Mucosa of gallbladder (tissue), 1 donor: ENCODE measurements at regions not wholly inside any gene's neighbourhood (a gene's known extent, or its start where the extent isn't known, plus 50 kb on each side); places are given as distances from the start of the nearest gene placed in this dataset.
"Not testable (repeated sequence)": the region's sequence is repeated elsewhere in the genome, so short reads cannot be mapped to it uniquely, and the experiment has no call there.

Experiments used
- DNase-seq: peaks from one replicate; pipeline ENCODE4 v3.0.0-alpha.2; 2020; ENCODE audit warnings: low spot score
- donor health status: DM: no; HTN: no; CAD: no.

DNA sequence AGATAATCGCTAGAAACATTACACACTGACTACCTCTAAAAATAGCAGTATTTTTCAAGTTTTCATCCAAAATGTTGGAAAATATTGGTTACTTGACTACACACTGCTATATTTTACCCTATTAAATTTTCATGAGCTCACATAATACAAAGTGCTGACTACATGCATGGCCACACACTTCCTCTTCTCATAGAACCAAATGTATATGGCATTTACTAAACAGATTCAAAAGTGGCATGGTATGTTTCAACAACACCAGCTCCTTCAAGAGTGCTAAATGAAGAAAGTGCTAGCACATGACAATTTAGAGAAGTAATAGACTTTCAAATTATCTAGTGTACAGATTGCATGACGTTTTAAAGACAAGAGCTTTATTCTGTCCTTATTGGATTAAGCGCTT, 780.4 kb upstream of the SLITRK6 start:
- DNase-seq: no peak

DNA sequence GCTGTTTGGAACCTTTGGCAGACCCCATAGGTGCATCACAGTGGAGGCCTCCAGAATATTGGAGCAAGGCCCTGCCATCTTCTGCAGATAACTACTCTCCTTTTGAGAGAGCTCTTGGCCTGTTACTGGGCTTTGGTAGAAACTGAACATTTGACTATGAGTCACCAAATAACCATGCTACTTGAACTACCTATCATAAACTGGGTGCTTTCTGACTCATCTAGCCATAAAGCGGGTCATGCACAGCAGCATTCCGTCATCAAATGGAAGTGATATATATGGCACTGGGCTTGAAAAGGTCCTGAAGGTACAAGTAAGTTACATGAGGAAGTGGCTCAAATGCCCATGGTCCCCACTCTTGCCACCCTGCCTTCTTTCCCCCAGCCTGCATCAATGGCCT, 782.5 kb upstream of the SLITRK6 start:
- no peak for DNase-seq

- no peak for DNase-seq
Measured at GRCh38 chr13:86584301-86584700, 785.1 kb upstream of the SLITRK6 start.

DNA sequence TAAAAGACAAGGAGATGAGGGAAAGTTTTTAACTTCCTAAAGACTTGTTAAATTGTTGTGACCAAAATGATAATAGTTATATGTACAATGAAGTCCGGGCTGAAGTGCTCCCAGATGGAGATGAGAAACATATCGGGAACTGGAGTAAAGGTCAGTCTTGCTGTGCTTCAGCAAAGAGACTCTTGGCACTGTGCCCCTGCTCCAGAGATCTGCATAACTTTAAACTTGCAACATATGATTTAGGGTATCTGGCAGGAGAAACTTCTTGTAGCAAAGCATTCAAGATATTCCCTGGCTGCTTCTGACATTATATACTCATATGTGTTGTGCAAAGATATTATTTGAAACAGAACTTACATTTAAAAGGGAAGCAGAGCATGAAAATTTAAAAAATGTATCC, 786.6 kb upstream of the SLITRK6 start:
- peak; percentile 18 for DNase-seq

DNA sequence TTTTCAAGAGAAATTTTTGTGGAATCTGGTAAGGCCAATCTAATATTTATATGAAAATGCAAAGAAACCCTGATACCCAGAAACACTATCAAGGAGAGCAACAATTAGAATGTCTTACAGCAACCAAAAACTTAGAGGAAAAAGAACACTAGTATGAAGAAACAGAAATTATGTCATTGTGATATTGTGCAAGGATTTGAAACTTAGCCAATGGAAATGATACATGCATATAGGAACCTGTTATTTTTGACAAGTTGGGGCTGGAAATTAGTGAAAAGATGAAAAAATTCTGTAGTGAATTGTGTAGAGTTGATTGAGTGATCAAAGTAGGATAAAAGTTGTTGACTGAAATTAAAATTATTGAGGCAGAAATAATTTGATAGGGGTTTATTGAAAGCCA, 792.6 kb upstream of the SLITRK6 start:
- DNase-seq: no peak

DNA sequence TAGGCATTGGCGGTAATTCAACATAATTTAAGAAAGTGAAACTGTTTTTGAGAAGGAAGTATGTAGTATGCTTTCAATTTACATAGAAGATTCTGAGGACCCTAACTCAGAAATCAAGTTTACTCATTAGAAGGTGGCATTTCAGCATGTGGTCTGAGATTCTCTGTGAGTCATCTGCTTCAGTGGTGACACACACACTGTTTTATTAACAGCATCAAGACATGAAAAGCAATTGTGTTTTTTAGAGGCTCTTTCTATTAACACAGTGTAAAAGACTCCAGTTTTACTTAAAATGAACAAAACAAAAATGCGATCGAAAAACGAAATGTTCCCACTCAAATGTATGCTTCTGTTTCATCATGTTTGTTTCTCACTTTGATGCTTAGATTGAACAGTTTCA, 802.1 kb upstream of the SLITRK6 start:
- DNase-seq: no peak

- no peak for DNase-seq
Measured at GRCh38 chr13:86606264-86606663, 807.0 kb upstream of the SLITRK6 start.

DNA sequence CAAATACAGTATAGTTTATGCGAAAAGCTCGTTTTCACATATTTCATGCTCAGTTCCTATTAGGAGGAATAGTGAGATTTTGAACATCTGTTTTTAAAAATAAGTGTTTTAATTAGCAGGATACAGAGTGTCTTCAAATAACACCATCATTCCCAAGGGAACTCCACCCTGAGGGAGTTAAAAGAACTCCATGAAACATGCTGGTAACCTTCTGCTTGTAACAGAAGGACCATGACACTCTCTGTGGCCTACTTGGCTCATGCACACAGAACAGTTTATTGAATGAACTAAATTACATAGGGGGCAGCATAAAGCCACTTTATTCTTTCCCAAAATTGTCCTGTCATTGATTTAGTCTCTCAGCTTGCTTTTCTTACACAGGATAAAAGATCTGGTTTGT, 809.5 kb upstream of the SLITRK6 start:
- no peak for DNase-seq

GRCh38 chr13:86633346-86633745, 834.1 kb upstream of the SLITRK6 start:
- DNase-seq: no peak

DNA sequence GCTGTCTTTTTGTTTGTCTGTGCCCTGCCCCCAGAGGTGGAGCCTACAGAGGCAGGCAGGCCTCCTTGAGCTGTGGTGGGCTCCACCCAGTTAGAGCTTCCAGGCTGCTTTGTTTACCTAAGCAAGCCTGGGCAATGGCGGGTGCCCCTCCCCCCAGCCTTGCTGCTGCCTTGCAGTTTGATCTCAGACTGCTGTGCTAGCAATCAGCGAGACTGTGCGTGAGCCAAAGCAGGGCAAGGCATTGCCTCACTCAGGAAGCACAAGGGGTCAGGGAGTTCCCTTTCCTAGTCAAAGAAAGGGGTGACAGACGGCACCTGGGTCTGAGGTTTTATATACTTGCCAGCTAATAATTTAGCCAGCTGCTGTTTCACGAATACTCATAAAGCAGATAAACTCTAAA, 852.0 kb upstream of the SLITRK6 start:
- DNase-seq: not testable (repeated sequence)

DNA sequence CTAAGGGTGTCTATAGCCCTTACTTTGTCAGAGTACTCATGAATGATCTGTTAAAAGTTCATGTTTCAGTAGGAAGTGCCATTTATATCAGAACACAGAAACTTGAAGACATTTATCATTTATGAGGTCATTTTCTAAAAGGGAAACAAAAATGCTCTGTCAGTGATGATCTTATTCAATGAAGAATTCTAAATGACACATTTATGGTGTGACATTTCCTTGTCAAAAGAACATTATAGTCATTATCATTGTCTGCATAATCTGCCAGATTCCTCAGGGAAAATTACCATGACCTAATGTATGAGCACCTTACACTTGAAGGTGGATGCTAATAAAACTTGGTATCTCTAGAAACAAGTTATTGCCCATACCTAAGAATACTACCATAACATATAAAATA, 853.8 kb upstream of the SLITRK6 start:
- DNase-seq: no peak

DNA sequence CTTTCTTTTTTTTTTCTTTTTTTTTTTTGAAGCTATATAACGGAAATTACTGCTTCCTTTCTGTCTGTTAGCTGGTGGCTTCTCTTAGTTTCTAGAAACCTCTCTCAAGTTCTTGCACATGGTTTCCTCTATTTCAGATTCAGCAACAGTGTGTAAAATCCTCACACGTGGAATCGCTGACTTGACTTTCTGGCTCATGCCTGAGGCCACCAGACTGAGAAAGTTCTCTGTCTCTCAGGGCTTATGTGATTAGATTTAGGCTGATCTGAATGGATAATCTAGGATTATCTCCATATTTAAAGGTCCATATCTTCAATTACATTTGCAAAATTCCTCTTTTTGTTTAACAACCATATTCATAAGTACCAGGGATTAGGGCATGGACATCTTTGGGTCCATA, 856.3 kb upstream of the SLITRK6 start:
- DNase-seq: no peak

DNA sequence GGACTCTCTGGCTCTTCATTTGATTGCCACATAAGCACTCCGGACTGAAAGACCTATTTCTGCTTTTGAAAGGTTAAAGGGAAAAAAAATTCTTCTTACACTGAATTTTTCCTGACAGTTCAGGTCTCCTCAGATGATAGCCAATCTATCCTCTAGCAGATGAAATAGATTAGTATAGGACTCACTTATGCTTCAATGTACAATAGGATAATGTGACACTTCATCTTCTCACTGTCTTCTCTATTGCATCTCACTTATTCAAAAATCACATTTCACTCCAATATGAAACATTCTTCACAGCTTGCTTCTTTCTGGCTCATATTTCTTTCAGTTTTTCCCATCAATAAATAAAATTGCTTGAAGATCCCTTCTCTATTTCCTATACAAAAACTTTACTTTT, 860.9 kb upstream of the SLITRK6 start:
- DNase-seq: no peak

- DNase-seq: no peak
Measured at GRCh38 chr13:86665842-86666241, 866.6 kb upstream of the SLITRK6 start.

- DNase-seq: no peak
Measured at GRCh38 chr13:86673931-86674431, 874.8 kb upstream of the SLITRK6 start.

GRCh38 chr13:86681223-86681622, 882.0 kb upstream of the SLITRK6 start:
- no peak for DNase-seq

DNA sequence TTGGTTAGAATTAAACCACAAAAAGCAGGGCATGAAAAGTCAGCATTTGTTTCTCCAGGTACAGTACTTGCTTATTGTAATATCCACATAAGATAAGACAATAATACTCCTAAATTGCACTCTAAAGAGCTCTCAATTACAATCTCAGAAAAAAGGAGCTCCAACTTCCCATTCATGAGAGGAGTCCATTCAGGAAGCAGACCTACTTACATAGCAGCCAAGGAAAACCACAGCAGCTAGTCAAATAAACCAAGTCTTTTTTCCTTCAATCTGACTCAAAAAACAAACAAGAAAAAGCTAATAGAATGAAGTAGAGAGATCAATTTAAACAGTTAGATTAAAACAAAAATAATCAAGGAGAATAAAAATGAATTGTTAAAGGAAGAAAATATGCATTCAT, 885.2 kb upstream of the SLITRK6 start:
- DNase-seq: no peak

GRCh38 chr13:86689911-86690310, 890.7 kb upstream of the SLITRK6 start:
- DNase-seq: no peak

- DNase-seq: no peak
Measured at GRCh38 chr13:86692291-86692690, 893.1 kb upstream of the SLITRK6 start.

DNA sequence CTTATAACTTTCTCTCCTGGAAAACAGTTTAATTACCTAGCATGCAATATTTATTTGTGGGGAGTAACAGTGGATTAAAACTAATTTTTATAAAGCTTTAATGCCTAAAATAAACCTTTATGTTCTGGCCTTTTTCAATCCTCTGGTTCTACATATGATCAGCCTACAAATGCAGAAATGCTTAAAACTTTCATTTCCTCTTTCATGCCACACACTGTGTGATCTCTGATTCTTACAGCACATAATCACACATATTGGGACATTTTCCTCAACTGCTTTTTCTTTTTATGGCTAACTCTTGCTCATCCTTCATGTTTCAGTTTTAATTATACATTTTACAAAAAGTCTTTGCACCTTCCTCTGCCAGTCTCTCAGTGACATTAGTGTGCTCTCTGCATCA, 910.8 kb upstream of the SLITRK6 start:
- DNase-seq: no peak

DNA sequence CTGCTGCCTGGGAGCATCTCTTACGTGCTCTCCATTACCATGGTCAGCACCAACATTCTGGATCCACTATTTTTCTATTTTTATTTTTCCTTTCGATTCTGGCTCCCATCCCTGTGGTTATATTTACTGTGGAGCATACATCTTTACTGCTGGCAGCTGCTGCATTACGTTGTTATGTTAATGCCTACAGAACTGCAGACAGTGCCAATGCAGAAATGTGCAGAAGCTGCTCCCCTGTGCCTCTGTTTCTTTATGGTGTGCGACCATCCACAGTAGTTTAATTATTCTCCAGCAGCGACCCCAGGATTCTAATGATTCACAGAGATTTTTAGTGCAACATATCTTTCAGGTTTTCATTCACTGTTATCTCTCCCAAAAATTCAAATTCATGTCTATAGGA, 911.7 kb upstream of the SLITRK6 start:
- no peak for DNase-seq

- DNase-seq: no peak
Measured at GRCh38 chr13:86714495-86714894, 915.3 kb upstream of the SLITRK6 start.

- DNase-seq: no peak
Measured at GRCh38 chr13:86725105-86725504, 925.9 kb upstream of the SLITRK6 start.

GRCh38 chr13:86729206-86729605, 930.0 kb upstream of the SLITRK6 start:
- DNase-seq: no peak

GRCh38 chr13:86731987-86732386, 932.8 kb upstream of the SLITRK6 start:
- no peak for DNase-seq
